HEK293 (cell line): ENCODE measurements at regions not wholly inside any gene's neighbourhood (a gene's known extent, or its start where the extent isn't known, plus 50 kb on each side); places are given as distances from the start of the nearest gene placed in this dataset.

Experiments
- CTCF ChIP-seq: fragments of 450-650 bp; formaldehyde crosslinking; IDR thresholded peaks from 2 replicates; pipeline ENCODE4 v1.5.1; 2016; ENCODE audit warnings: missing biosample characterization, missing genetic modification characterization
- GLIS1 ChIP-seq: fragments of 450-650 bp; formaldehyde crosslinking; IDR thresholded peaks from 2 replicates; pipeline ENCODE4 v1.5.1; 2016; ENCODE audit warnings: missing biosample characterization, missing genetic modification characterization
- INSM2 ChIP-seq: fragments of 450-650 bp; formaldehyde crosslinking; IDR thresholded peaks from 2 replicates; pipeline ENCODE4 v1.5.1; 2016; ENCODE audit warnings: missing biosample characterization, missing genetic modification characterization
- KLF1 ChIP-seq: fragments of 450-650 bp; formaldehyde crosslinking; IDR thresholded peaks from 2 replicates; pipeline ENCODE4 v1.5.1; 2016; ENCODE audit warnings: missing biosample characterization, missing genetic modification characterization
- MZF1 ChIP-seq: fragments of 450-650 bp; formaldehyde crosslinking; IDR thresholded peaks from 2 replicates; pipeline ENCODE4 v1.5.1; 2017; ENCODE audit warnings: missing biosample characterization, missing genetic modification characterization, borderline replicate concordance
- REST ChIP-seq: fragments of 450-650 bp; formaldehyde crosslinking; IDR thresholded peaks from 2 replicates; pipeline ENCODE4 v1.5.1; 2016; ENCODE audit warnings: missing biosample characterization, missing genetic modification characterization
- ZNF114 ChIP-seq: fragments of 450-650 bp; formaldehyde crosslinking; IDR thresholded peaks from 2 replicates; pipeline ENCODE4 v1.5.0; 2017; ENCODE audit warnings: missing biosample characterization, missing genetic modification characterization
- ZNF280C ChIP-seq: fragments of 450-650 bp; formaldehyde crosslinking; IDR thresholded peaks from 2 replicates; pipeline ENCODE4 v1.5.1; 2016; ENCODE audit warnings: missing biosample characterization, missing genetic modification characterization
- ZNF280D ChIP-seq: fragments of 450-650 bp; formaldehyde crosslinking; IDR thresholded peaks from 2 replicates; pipeline ENCODE4 v1.5.1; 2016; ENCODE audit warnings: missing biosample characterization, missing genetic modification characterization
- ZNF510 ChIP-seq: fragments of 450-650 bp; formaldehyde crosslinking; IDR thresholded peaks from 2 replicates; pipeline ENCODE4 v1.5.1; 2018; ENCODE audit warnings: mild to moderate bottlenecking, missing genetic modification characterization, missing biosample characterization; ENCODE audit not compliant: insufficient replicate concordance
- ZNF610 ChIP-seq: fragments of 450-650 bp; formaldehyde crosslinking; IDR thresholded peaks from 2 replicates; pipeline ENCODE4 v1.5.1; 2016; ENCODE audit warnings: missing biosample characterization, missing genetic modification characterization, borderline replicate concordance

- TF ChIP-seq CTCF (no peak), ZNF114 (tag by site-specific recombination) (no peak), GLIS1 (tag by site-specific recombination) (no peak), ZNF510 (tag by site-specific recombination) (no peak), INSM2 (tag by site-specific recombination) (no peak), ZNF280D (tag by site-specific recombination) (no peak), ZNF280C (tag by site-specific recombination) (no peak), REST (tag by site-specific recombination) (no peak), KLF1 (tag by site-specific recombination) (no peak), MZF1 (tag by site-specific recombination) (no peak), ZNF610 (tag by site-specific recombination) (no peak)
These were observed 202.6 kb downstream of the PPP1R3A start for GRCh38 chr7:113715981-113716856.
